ENCODE measurements at regions not wholly inside any gene's neighbourhood (a gene's known extent, or its start where the extent isn't known, plus 50 kb on each side); places are given as distances from the start of the nearest gene placed in this dataset.
"Not testable (repeated sequence)": the region's sequence is repeated elsewhere in the genome, so short reads cannot be mapped to it uniquely, and the experiment has no call there.

- TF ChIP-seq, protein P1, sequence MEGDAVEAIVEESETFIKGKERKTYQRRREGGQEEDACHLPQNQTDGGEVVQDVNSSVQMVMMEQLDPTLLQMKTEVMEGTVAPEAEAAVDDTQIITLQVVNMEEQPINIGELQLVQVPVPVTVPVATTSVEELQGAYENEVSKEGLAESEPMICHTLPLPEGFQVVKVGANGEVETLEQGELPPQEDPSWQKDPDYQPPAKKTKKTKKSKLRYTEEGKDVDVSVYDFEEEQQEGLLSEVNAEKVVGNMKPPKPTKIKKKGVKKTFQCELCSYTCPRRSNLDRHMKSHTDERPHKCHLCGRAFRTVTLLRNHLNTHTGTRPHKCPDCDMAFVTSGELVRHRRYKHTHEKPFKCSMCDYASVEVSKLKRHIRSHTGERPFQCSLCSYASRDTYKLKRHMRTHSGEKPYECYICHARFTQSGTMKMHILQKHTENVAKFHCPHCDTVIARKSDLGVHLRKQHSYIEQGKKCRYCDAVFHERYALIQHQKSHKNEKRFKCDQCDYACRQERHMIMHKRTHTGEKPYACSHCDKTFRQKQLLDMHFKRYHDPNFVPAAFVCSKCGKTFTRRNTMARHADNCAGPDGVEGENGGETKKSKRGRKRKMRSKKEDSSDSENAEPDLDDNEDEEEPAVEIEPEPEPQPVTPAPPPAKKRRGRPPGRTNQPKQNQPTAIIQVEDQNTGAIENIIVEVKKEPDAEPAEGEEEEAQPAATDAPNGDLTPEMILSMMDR (IDR thresholded peaks at IDR 0.05) = not testable (repeated sequence)
- TF ChIP-seq POLR2A, EP300, POLR2AphosphoS5 (IDR thresholded peaks at IDR 0.05): not testable (repeated sequence)
Measured at GRCh38 chr10:46796351-46796750, 114.9 kb upstream of the PTPN20 start.
